ENCODE measurements at regions not wholly inside any gene's neighbourhood (a gene's known extent, or its start where the extent isn't known, plus 50 kb on each side); places are given as distances from the start of the nearest gene placed in this dataset.
A peak's percentile ranks its signal among the peaks of the same experiment; 100 is the strongest.
"Not testable (repeated sequence)": the region's sequence is repeated elsewhere in the genome, so short reads cannot be mapped to it uniquely, and the experiment has no call there.

DNA sequence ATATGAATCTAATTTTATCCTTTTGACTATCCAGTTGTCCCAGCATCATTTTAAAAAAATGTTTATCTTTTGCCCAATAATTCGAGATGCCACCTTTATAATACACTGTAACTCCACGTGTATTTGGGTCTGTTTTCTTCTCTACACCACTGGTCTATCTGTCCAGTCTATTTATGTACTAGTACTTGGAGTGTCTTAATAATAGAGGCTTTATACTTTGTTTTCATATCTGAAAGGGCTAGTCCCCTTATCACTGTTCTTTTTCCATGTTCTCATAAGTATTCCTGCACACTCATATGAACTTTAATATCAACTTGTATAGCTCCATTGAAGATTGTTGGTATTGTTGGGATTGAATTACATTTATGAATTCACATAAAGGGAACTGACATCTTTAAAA, 101.1 kb upstream of the RMP24 start:
- DNase-seq (ENCODE audit: low read depth, low spot score) = no peak

GRCh38 chr18:35875566-35875965, 96.9 kb upstream of the RMP24 start:
- peak; percentile 50 for DNase-seq (ENCODE audit: low read depth, low spot score)

- DNase-seq (ENCODE audit: low read depth, low spot score) = no peak
Observed at GRCh38 chr18:35876243-35876642, 96.2 kb upstream of the RMP24 start.

DNA sequence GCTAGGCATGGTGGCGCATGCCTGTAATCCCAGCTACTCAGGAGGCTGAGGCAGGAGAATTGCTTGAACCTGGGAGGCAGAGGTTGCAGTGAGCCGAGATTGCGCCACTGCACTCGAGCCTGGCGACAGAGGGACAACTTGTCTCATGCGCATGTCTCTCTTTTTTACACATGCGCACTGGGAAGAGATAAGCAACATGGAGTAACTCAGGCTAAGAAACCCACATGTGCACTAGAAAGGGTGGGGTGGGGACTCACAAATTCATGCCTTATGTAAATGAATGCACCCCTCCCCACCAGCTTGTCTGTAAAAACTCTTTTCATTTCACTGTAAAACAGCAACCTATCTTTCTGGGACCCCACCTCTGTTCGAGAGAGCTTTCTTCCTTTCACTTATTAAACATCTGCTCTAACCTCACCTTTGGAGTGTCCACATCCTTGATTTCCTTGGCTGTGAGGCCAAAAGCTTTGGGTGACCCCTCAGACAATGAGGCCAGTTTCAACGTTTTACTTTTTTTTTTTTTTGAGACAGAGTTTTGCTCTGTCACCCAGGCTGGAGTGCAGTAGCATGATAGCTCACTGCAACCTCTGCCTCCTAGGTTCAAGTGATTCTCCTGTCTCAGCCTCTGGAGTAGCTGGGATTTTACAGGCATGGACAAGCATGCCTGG, 91.6 kb upstream of the RMP24 start:
- no peak for DNase-seq (ENCODE audit: low read depth, low spot score)

GRCh38 chr18:35888329-35888728, 84.2 kb upstream of the RMP24 start:
- no peak for DNase-seq (ENCODE audit: low read depth, low spot score)

- no peak for DNase-seq (ENCODE audit: low read depth, low spot score)
Observed at GRCh38 chr18:35889677-35890076, 82.8 kb upstream of the RMP24 start.

DNA sequence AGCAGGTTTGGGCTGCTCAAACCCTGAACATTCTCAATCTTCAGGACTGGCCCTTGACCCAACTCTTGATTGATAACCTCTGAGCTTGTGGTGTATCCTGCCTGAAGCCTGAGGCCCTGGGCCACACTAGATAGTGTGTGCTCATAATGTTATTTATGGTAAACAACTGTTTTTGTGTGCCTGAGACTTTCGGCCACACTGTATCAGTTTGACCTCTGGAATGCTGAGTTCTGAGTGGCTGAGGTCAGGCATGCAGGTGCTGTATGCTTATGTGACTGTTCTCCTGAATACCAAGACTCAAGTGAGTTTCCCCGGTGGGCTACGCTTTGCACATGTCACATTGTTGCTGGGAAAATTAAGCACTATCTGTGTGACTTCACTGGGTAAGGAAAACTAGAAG, 82.2 kb upstream of the RMP24 start:
- no peak for DNase-seq (ENCODE audit: low read depth, low spot score)

DNA sequence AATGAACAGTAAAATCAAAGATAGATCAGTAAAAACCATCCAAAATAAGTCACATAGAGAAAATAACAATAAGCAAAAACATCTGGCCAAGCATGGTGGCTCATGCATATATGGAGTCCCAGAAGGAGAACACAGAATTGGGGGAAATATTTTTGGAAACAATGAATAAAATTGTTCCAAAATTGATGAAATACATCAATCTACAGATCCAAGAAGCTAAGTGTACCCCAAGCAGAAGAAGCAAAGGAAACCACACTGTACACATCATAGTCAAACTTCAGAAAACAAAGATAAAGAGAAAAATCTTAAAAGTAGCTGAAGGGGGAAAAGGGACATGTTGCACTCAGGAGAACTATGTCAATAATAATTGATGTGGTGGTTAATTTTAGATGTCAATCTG, 80.4 kb upstream of the RMP24 start:
- DNase-seq (ENCODE audit: low read depth, low spot score) = no peak

- not testable (repeated sequence) for DNase-seq (ENCODE audit: low read depth, low spot score)
Observed at GRCh38 chr18:35897481-35897880, 75.0 kb upstream of the RMP24 start.

- DNase-seq (ENCODE audit: low read depth, low spot score) = no peak
Observed at GRCh38 chr18:35904389-35905037, 68.0 kb upstream of the RMP24 start.

- peak; percentile 11 for DNase-seq (ENCODE audit: low read depth, low spot score)
Observed at GRCh38 chr18:35905436-35905835, 67.0 kb upstream of the RMP24 start.

DNA sequence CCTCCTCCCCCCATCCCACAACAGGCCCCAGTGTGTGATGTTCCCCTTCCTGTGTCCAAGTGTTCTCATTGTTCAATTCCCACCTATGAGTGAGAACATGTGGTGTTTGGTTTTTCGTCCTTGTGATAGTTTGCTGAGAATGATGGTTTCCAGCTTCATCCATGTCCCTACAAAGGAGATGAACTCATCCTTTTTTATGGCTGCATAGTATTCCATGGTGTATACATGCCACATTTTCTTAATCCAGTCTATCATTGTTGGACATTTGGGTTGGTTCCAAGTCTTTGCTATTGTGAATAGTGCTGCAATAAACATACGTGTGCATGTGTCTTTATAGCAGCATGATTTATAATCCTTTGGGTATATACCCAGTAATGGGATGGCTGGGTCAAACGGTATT, 66.2 kb upstream of the RMP24 start:
- DNase-seq (ENCODE audit: low read depth, low spot score) = not testable (repeated sequence)

- DNase-seq (ENCODE audit: low read depth, low spot score) = no peak
Observed at GRCh38 chr18:35910327-35910726, 62.2 kb upstream of the RMP24 start.

- no peak for DNase-seq (ENCODE audit: low read depth, low spot score)
Observed at GRCh38 chr18:35912332-35912731, 60.1 kb upstream of the RMP24 start.

- no peak for DNase-seq (ENCODE audit: low read depth, low spot score)
Observed at GRCh38 chr18:35915056-35915455, 57.4 kb upstream of the RMP24 start.

DNA sequence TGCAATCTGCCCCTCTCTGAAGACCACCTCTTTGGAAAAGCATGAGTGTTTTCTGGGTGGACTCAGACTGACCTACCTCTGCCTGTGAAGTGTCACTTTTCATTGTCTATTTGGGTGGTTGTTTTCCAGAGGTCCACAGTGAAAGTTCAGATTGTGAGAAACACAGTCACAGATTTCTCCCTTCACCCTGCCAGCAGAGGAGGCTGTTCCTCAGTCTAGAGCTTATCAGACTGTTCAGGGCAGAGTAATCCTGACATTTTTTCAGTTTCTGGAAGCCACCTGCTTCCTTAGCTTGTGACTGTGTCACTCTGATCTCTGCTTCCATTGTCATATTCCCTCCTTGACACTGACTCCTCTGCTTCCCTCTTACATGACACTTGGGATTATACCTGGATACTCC, 55.4 kb upstream of the RMP24 start:
- no peak for DNase-seq (ENCODE audit: low read depth, low spot score)

- DNase-seq (ENCODE audit: low read depth, low spot score) = no peak
Observed at GRCh38 chr18:35918564-35918963, 53.9 kb upstream of the RMP24 start.

DNA sequence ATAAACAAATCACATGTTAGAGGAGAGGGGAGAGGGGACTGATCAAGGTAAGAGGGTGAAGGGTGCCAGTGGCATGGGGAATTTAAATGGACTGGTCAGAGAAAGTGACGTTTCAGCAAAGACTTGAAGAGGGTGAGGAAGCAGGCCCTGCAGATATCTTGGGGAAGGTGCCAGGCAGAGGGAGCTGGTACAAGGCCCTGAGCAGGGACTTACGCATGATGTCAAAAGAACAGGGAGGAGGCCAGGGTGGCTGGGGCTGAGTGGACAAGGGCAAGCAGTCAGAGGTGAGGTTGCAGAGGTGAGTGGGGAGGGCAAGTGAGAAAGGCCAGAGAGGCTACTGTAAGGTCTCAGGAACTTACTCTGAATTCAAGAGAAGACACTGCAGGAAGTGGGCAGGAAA, 53.3 kb upstream of the RMP24 start:
- no peak for DNase-seq (ENCODE audit: low read depth, low spot score)

GRCh38 chr18:35920623-35921022, 51.9 kb upstream of the RMP24 start:
- no peak for DNase-seq (ENCODE audit: low read depth, low spot score)

Data from astrocyte of the hippocampus (primary cell).